HCT116 (cell line): ENCODE measurements at regions not wholly inside any gene's neighbourhood (a gene's known extent, or its start where the extent isn't known, plus 50 kb on each side); places are given as distances from the start of the nearest gene placed in this dataset.

Experiments
- ATAC-seq: fragments of 200-7000 bp; cut with Tn5 transposase; 2 replicates; pipeline ENCODE4 v1.9.1; 2020; ENCODE audit warnings: mild to moderate bottlenecking, moderate library complexity
- BruUV-seq: library from RNA; stranded (reverse); fragments of 400-500 nt; replicated peaks from 2 replicates; lab custom pipeline; 2021; lab: Mats Ljungman, UMichigan
- CTCF ChIA-PET: fragments of 300-600 bp; sonication (Branson Sonifier 250); formaldehyde crosslinking; loops from one replicate; lab custom pipeline; 2021; ENCODE audit warnings: antibody characterized with exemption; lab: Charles Lee
- POLR2A ChIA-PET: fragments of 300-600, 350-600 bp; sonication (Branson Sonifier 250); formaldehyde crosslinking; loops from one replicate; lab custom pipeline; 2021; ENCODE audit warnings: antibody characterized with exemption; lab: Charles Lee
- RAD21 ChIA-PET, 2 experiments: fragments of 300-600 bp; sonication (Branson Sonifier 250); formaldehyde crosslinking; loops; one replicate each; lab custom pipeline; 2023; ENCODE audit warnings: low total read pairs in 2 of 2; ENCODE audit not compliant: uncharacterized antibody in 2 of 2, unreplicated experiment in 2 of 2, low non-redundant PET in 1 of 2; lab: Charles Lee
- DNase-seq: peaks from one replicate; pipeline ENCODE4 v3.0.0-alpha.2; 2010; ENCODE audit warnings: low read depth, low spot score
- H2AFZ ChIP-seq: fragments of 200-600 bp; shearing (Covaris generic), sonication (generic); 2 replicates; pipeline ENCODE4 v1.6.1; 2017; ENCODE audit warnings: low read depth, mixed run types, mixed read lengths, antibody characterized with exemption, low read length; ENCODE audit not compliant: poor library complexity, severe bottlenecking
- H3K27ac ChIP-seq: 2 replicates; pipeline ENCODE4 v1.5.1; 2012; ENCODE audit warnings: low read depth, low read length
- H3K27me3 ChIP-seq: fragments of 200-600 bp; sonication (generic); 2 replicates; pipeline ENCODE4 v1.6.1; 2016; ENCODE audit warnings: mixed run types, low read length, mixed read lengths; ENCODE audit not compliant: insufficient read depth
- H3K36me3 ChIP-seq, 2 experiments: fragments of 200-500 bp in 1 of 2; fragments of 200-600 bp in 1 of 2; sonication (Bioruptor generic) in 1 of 2; sonication (generic) in 1 of 2; 2 replicates each; pipeline versions ENCODE4 v1.5.1 to v1.6.1; 2014 to 2016; ENCODE audit warnings: low read length in 2 of 2, inconsistent platforms in 1 of 2, mixed read lengths in 1 of 2, mixed run types in 1 of 2; ENCODE audit not compliant: insufficient read depth in 2 of 2, control insufficient read depth in 1 of 2
- H3K4me1 ChIP-seq, 2 experiments: fragments of 200-600 bp in 1 of 2; sonication (generic) in 1 of 2; 2 replicates each; pipeline versions ENCODE4 v1.5.1 to v1.6.1; 2012 to 2017; ENCODE audit warnings: low read length in 2 of 2, inconsistent platforms in 1 of 2, mild to moderate bottlenecking in 1 of 2, mixed read lengths in 1 of 2, mixed run types in 1 of 2, moderate library complexity in 1 of 2; ENCODE audit not compliant: insufficient read depth in 2 of 2, control insufficient read depth in 1 of 2
- H3K4me2 ChIP-seq: fragments of 200-600 bp; sonication (generic); 2 replicates; pipeline ENCODE4 v1.6.1; 2017; ENCODE audit warnings: mixed run types, low read length, mixed read lengths
- H3K4me3 ChIP-seq, 2 experiments: fragments of 200-600 bp in 1 of 2; sonication (generic) in 1 of 2; replicated peaks in 1 of 2; 2 replicates each; pipeline ENCODE4 v1.5.1; 2011 to 2016; ENCODE audit warnings: low read length in 2 of 2, control low read depth in 1 of 2, low read depth in 1 of 2, mild to moderate bottlenecking in 1 of 2, mixed read lengths in 1 of 2, mixed run types in 1 of 2
- H3K79me2 ChIP-seq: fragments of 200-600 bp; sonication (generic); 2 replicates; pipeline ENCODE4 v1.6.1; 2017; ENCODE audit warnings: mild to moderate bottlenecking, mixed run types, low read length, moderate library complexity, mixed read lengths; ENCODE audit not compliant: insufficient read depth
- H3K9ac ChIP-seq: fragments of 200-600 bp; sonication (generic); 2 replicates; pipeline ENCODE4 v1.6.1; 2016; ENCODE audit warnings: low read length, mixed read lengths
- H3K9me2 ChIP-seq: fragments of 200-600 bp; sonication (generic), shearing (Covaris generic); 2 replicates; pipeline ENCODE4 v1.6.1; 2017; ENCODE audit warnings: mixed run types, mild to moderate bottlenecking, moderate library complexity; ENCODE audit not compliant: insufficient read depth
- H3K9me3 ChIP-seq, 2 experiments: fragments of 200-500 bp in 1 of 2; fragments of 200-600 bp in 1 of 2; sonication (Bioruptor generic) in 1 of 2; sonication (generic) in 1 of 2; 2 replicates each; pipeline ENCODE4 v1.6.1; 2014 to 2017; ENCODE audit warnings: low read length in 2 of 2, mixed read lengths in 2 of 2, inconsistent platforms in 1 of 2, low read depth in 1 of 2, mild to moderate bottlenecking in 1 of 2, mixed run types in 1 of 2, moderate library complexity in 1 of 2; ENCODE audit not compliant: control insufficient read depth in 1 of 2, insufficient read depth in 1 of 2
- H4K20me1 ChIP-seq: fragments of 200-600 bp; sonication (generic), shearing (Covaris generic); 2 replicates; pipeline ENCODE4 v1.6.1; 2017; ENCODE audit warnings: mixed run types, mild to moderate bottlenecking, moderate library complexity; ENCODE audit not compliant: insufficient read depth
- EZH2 ChIP-seq: fragments of 200-600 bp; sonication (generic); IDR thresholded peaks from 2 replicates; pipeline ENCODE4 v1.6.1; 2017; ENCODE audit warnings: antibody characterized with exemption, mixed run types
- JUND ChIP-seq: IDR thresholded peaks from 2 replicates; pipeline ENCODE4 v1.6.1; 2012
- MAX ChIP-seq: IDR thresholded peaks from 2 replicates; pipeline ENCODE4 v1.6.1; 2012
- POLR2A ChIP-seq: IDR thresholded peaks from 2 replicates; pipeline ENCODE4 v1.7.0; 2011; ENCODE audit warnings: borderline replicate concordance; ENCODE audit not compliant: insufficient read depth, insufficient read length; ENCODE audit errors: extremely low read depth
- REST ChIP-seq: IDR thresholded peaks from 2 replicates; pipeline ENCODE4 v1.6.1; 2012; ENCODE audit warnings: low read depth
- SIN3A ChIP-seq: IDR thresholded peaks from 2 replicates; pipeline ENCODE4 v1.6.1; 2012; ENCODE audit warnings: low read depth
- SP1 ChIP-seq: IDR thresholded peaks from 2 replicates; pipeline ENCODE4 v1.6.1; 2012; ENCODE audit warnings: low read depth
- TCF7L2 ChIP-seq: IDR thresholded peaks from 2 replicates; pipeline ENCODE4 v1.7.0; 2011; ENCODE audit warnings: borderline replicate concordance, inconsistent platforms; ENCODE audit not compliant: insufficient read depth, insufficient read length; ENCODE audit errors: extremely low read depth
- intact Hi-C: fragments of 100-400 bp; cut with micrococcal nuclease; formaldehyde crosslinking; loops from 2 replicates; pipeline ENCODE4 v1.10.0; 2022
- TF ChIP-seq, protein P1 (sequence below): IDR thresholded peaks from 2 replicates; pipeline ENCODE4 v1.6.1; 2012
- TF ChIP-seq, protein P2 (sequence below), 3 experiments: fragments of 200-600 bp in 1 of 3; sonication (generic) in 1 of 3; IDR thresholded peaks in 2 of 3; conservative IDR thresholded peaks in 1 of 3; 2 replicates each; pipeline ENCODE4 v1.5.1; 2012 to 2017; ENCODE audit warnings: low read depth in 2 of 3, low read length in 2 of 3, antibody characterized with exemption in 1 of 3, borderline replicate concordance in 1 of 3, control low read depth in 1 of 3, mild to moderate bottlenecking in 1 of 3, mixed read lengths in 1 of 3, mixed run types in 1 of 3, moderate library complexity in 1 of 3; ENCODE audit not compliant: insufficient read depth in 1 of 3

DNA sequence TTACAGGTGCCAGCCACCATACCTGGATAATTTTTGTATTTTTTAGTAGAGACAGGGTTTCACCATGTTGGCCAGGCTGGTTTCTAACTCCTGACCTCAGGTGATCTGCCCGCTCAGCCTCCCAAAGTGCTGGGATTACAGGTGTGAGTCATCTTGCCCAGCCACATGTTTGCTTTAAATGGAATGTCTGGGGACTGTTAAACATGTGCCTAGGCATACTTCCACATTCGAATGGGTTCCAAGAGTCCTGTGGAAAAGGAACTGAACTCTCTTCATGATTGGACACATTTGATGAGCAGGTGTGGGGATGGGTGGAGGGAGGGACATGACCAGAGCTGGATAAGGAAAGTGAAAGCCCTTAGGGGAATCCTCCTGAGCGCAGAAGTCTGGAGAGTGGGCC lies 58.4 kb upstream of the GREB1L start:
- Histone ChIP-seq H4K20me1 (no peaks in the 10 kb centered on the region), H3K4me2 (0 out of 2 replicates have a peak overlapping the region, but pooled peaks have one; percentile 27), H3K27ac (no peak overlapping the region), H2AFZ (peak overlapping the region; percentile 74), H3K79me2 (no peaks in the 10 kb centered on the region), H3K9me2 (no peaks in the 10 kb centered on the region), H3K9ac (no peak overlapping the region), H3K4me1 (peaks cover 7 to 13% of the 10 kb centered on the region in 2 experiments; a peak in 3 of 4 replicates), H3K27me3 (no peaks in the 10 kb centered on the region), H3K4me3 (no peak overlapping the region)
- DNase-seq (no peak), ATAC-seq (no peak)
- no TSS peak for BruUV-seq
- POLR2A ChIA-PET = no interaction called here
- TF ChIP-seq SIN3A (no peak), TCF7L2 (no peak), JUND (0 out of 2 replicates have a peak, but pooled peaks have one; percentile 19), MAX (0 out of 2 replicates have a peak, but pooled peaks have one; percentile 31), SP1 (no peak), POLR2A (no peak), REST (no peak), EZH2 (no peak)
- TF ChIP-seq, protein P1, sequence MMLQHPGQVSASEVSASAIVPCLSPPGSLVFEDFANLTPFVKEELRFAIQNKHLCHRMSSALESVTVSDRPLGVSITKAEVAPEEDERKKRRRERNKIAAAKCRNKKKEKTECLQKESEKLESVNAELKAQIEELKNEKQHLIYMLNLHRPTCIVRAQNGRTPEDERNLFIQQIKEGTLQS = no peak
- TF ChIP-seq, protein P2, sequence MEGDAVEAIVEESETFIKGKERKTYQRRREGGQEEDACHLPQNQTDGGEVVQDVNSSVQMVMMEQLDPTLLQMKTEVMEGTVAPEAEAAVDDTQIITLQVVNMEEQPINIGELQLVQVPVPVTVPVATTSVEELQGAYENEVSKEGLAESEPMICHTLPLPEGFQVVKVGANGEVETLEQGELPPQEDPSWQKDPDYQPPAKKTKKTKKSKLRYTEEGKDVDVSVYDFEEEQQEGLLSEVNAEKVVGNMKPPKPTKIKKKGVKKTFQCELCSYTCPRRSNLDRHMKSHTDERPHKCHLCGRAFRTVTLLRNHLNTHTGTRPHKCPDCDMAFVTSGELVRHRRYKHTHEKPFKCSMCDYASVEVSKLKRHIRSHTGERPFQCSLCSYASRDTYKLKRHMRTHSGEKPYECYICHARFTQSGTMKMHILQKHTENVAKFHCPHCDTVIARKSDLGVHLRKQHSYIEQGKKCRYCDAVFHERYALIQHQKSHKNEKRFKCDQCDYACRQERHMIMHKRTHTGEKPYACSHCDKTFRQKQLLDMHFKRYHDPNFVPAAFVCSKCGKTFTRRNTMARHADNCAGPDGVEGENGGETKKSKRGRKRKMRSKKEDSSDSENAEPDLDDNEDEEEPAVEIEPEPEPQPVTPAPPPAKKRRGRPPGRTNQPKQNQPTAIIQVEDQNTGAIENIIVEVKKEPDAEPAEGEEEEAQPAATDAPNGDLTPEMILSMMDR (IDR thresholded peaks at IDR 0.05 in 2 of 3, conservative IDR thresholded peaks at IDR 0.05 in 1 of 3; ENCODE audit: borderline replicate concordance in 1 of 3, insufficient read depth in 1 of 3, low read depth in 2 of 3, low read length in 2 of 3) = no peak
- TF ChIP-seq, all 23 proteins: peak for 2
- intact Hi-C loops = no loop called here
- CTCF ChIA-PET = no interaction called here
- Histone ChIP-seq H3K36me3 (no peaks in the 10 kb centered on the region), H3K9me3 (no peaks in the 10 kb centered on the region)
- RAD21 ChIA-PET = no interaction called here
